Upper lobe of left lung (tissue), 6 donors: ENCODE measurements at regions not wholly inside any gene's neighbourhood (a gene's known extent, or its start where the extent isn't known, plus 50 kb on each side); places are given as distances from the start of the nearest gene placed in this dataset.

Source experiments
- ATAC-seq, 2 donors: fragments of 200-7000 bp; cut with Tn5 transposase; one replicate each; pipeline ENCODE4 v1.9.1; 2022; ENCODE audit warnings: mild to moderate bottlenecking in 2 of 2, moderate library complexity in 2 of 2; ENCODE audit not compliant: low FRiP score in 2 of 2
- DNase-seq, 2 donors: peaks; one replicate each; pipeline ENCODE4 v3.0.0-alpha.2; 2019 to 2020
- H3K27ac ChIP-seq, 4 donors: fragments of 200-600 bp; sonication (generic); one replicate each; pipeline ENCODE4 v1.5.1; 2016 to 2019
- H3K27me3 ChIP-seq, 4 donors: fragments of 200-600 bp; sonication (generic); one replicate each; pipeline ENCODE4 v1.5.1; 2017 to 2019
- H3K36me3 ChIP-seq, 4 donors: fragments of 200-600 bp; sonication (generic); one replicate each; pipeline ENCODE4 v1.5.1; 2016 to 2019
- H3K4me1 ChIP-seq, 4 donors: fragments of 200-600 bp; sonication (generic); one replicate each; pipeline ENCODE4 v1.5.1; 2018 to 2019
- H3K4me3 ChIP-seq, 4 donors: fragments of 200-600 bp; sonication (generic); one replicate each; pipeline ENCODE4 v1.5.1; 2017 to 2019; ENCODE audit warnings: mild to moderate bottlenecking in 2 of 4, moderate library complexity in 1 of 4
- H3K9me3 ChIP-seq, 4 donors: fragments of 200-600 bp; sonication (generic); one replicate each; pipeline ENCODE4 v1.5.1; 2018 to 2019
- EP300 ChIP-seq, 4 donors: sonication (generic); formaldehyde crosslinking; IDR thresholded peaks; one replicate each; pipeline ENCODE4 v1.5.1; 2017; ENCODE audit warnings: antibody characterized with exemption in 4 of 4, control low read depth in 2 of 4
- POLR2A ChIP-seq, 4 donors: fragments of 450-650 bp; IDR thresholded peaks; one replicate each; pipeline ENCODE4 v1.5.1; 2016 to 2017; ENCODE audit warnings: antibody characterized with exemption in 4 of 4, mild to moderate bottlenecking in 2 of 4
- POLR2AphosphoS5 ChIP-seq, 2 donors: sonication (generic); formaldehyde crosslinking; IDR thresholded peaks; one replicate each; pipeline ENCODE4 v1.5.1; 2017; ENCODE audit warnings: antibody characterized with exemption in 2 of 2
- WGBS, 2 donors: methylation state at CpG; one replicate each; pipeline ENCODE4 v1.1.5; 2017 to 2018; 5-methylcytosine and 5-hydroxymethylcytosine counted together
- TF ChIP-seq, protein P1 (sequence below), 6 experiments: fragments of 450-650 bp in 4 of 6; fragments of 200-600 bp in 2 of 6; sonication (generic) in 2 of 6; IDR thresholded peaks; one replicate each; pipeline ENCODE4 v1.5.1; 2016 to 2019; ENCODE audit warnings: antibody characterized with exemption in 6 of 6
- donor health status: DM: no; HTN: no; CAD: no; lungs with moderate emphysema.
- donor health status: DM: no; HTN: yes; CAD: no; lungs with severe emphysema.

GRCh38 chr14:101075801-101076413 lies 172.4 kb upstream of the RTL1 start:
- WGBS, 2 donors, result 73 to 77% methylated on average over 13 to 15 of the region's 15 CpGs
- H3K27ac ChIP-seq, result no peak overlapping the region
- H3K4me1 ChIP-seq, result peaks cover 0 to 11% (median 6%) of the 10 kb centered on the region in 4 donors
- H3K9me3 ChIP-seq, result no peaks in the 10 kb centered on the region
- DNase-seq (peak in 1 of 2 donors; percentile 17), ATAC-seq (peak in 1 of 2 donors; percentile 35)
- no peak for TF ChIP-seq EP300 (IDR thresholded peaks at IDR 0.05)
- no peak for TF ChIP-seq POLR2A (IDR thresholded peaks at IDR 0.05)
- TF ChIP-seq, protein P1, sequence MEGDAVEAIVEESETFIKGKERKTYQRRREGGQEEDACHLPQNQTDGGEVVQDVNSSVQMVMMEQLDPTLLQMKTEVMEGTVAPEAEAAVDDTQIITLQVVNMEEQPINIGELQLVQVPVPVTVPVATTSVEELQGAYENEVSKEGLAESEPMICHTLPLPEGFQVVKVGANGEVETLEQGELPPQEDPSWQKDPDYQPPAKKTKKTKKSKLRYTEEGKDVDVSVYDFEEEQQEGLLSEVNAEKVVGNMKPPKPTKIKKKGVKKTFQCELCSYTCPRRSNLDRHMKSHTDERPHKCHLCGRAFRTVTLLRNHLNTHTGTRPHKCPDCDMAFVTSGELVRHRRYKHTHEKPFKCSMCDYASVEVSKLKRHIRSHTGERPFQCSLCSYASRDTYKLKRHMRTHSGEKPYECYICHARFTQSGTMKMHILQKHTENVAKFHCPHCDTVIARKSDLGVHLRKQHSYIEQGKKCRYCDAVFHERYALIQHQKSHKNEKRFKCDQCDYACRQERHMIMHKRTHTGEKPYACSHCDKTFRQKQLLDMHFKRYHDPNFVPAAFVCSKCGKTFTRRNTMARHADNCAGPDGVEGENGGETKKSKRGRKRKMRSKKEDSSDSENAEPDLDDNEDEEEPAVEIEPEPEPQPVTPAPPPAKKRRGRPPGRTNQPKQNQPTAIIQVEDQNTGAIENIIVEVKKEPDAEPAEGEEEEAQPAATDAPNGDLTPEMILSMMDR (IDR thresholded peaks at IDR 0.05), result no peak
- TF ChIP-seq POLR2AphosphoS5 (IDR thresholded peaks at IDR 0.05), result no peak
- no peak overlapping the region for H3K4me3 ChIP-seq
- no peaks in the 10 kb centered on the region for H3K36me3 ChIP-seq
- H3K27me3 ChIP-seq, result peaks cover 0 to 23% (median 7%) of the 10 kb centered on the region in 4 donors

- no peaks in the 10 kb centered on the region for H3K36me3 ChIP-seq
- no peaks in the 10 kb centered on the region for H3K9me3 ChIP-seq
- no peak overlapping the region for H3K27ac ChIP-seq
- ATAC-seq, result no peak
- H3K27me3 ChIP-seq, result peaks cover 0 to 23% (median 7%) of the 10 kb centered on the region in 4 donors
- DNase-seq, result peak in 1 of 2 donors; percentile 9
- no peak overlapping the region for H3K4me3 ChIP-seq
- peaks cover 0 to 11% (median 6%) of the 10 kb centered on the region in 4 donors for H3K4me1 ChIP-seq
- TF ChIP-seq, protein P1 (IDR thresholded peaks at IDR 0.05), result no peak
- no peak for TF ChIP-seq POLR2A (IDR thresholded peaks at IDR 0.05)
- no peak for TF ChIP-seq POLR2AphosphoS5 (IDR thresholded peaks at IDR 0.05)
- TF ChIP-seq EP300 (IDR thresholded peaks at IDR 0.05), result no peak
- WGBS, 2 donors, result 59 to 66% methylated on average over 17 to 29 of the region's 29 CpGs
Measured at GRCh38 chr14:101076451-101077198, 173.1 kb upstream of the RTL1 start.

GRCh38 chr14:101077481-101078074 lies 174.1 kb upstream of the RTL1 start:
- Histone ChIP-seq H3K4me1 (peaks cover 0 to 11% (median 6%) of the 10 kb centered on the region in 4 donors), H3K9me3 (no peaks in the 10 kb centered on the region), H3K4me3 (peak overlapping the region in 1 of 4 donors; percentile 18), H3K36me3 (no peaks in the 10 kb centered on the region), H3K27me3 (peaks cover 0 to 23% (median 7%) of the 10 kb centered on the region in 4 donors), H3K27ac (no peak overlapping the region)
- ATAC-seq, result no peak
- peak; percentile 17 to 68 for DNase-seq
- TF ChIP-seq, protein P1 (IDR thresholded peaks at IDR 0.05), result no peak
- TF ChIP-seq EP300 (IDR thresholded peaks at IDR 0.05) (no peak), POLR2A (IDR thresholded peaks at IDR 0.05) (no peak), POLR2AphosphoS5 (IDR thresholded peaks at IDR 0.05) (no peak)
- 2 to 3% methylated on average over 14 to 33 of the region's 38 CpGs for WGBS, 2 donors

GRCh38 chr14:101078170-101078891 lies 174.8 kb upstream of the RTL1 start:
- WGBS, 2 donors, result 76 to 89% methylated on average over 5 to 8 of the region's 8 CpGs
- no peak for TF ChIP-seq EP300 (IDR thresholded peaks at IDR 0.05)
- no peak for TF ChIP-seq POLR2AphosphoS5 (IDR thresholded peaks at IDR 0.05)
- TF ChIP-seq, protein P1 (IDR thresholded peaks at IDR 0.05), result no peak
- TF ChIP-seq POLR2A (IDR thresholded peaks at IDR 0.05), result no peak
- Histone ChIP-seq H3K4me3 (no peak overlapping the region), H3K27ac (no peak overlapping the region), H3K9me3 (no peaks in the 10 kb centered on the region), H3K4me1 (peaks cover 0 to 11% (median 6%) of the 10 kb centered on the region in 4 donors), H3K36me3 (no peaks in the 10 kb centered on the region), H3K27me3 (peaks cover 0 to 23% (median 7%) of the 10 kb centered on the region in 4 donors)
- DNase-seq (peak in 1 of 2 donors; percentile 10), ATAC-seq (no peak)
